ENCODE measurements at regions not wholly inside any gene's neighbourhood (a gene's known extent, or its start where the extent isn't known, plus 50 kb on each side); places are given as distances from the start of the nearest gene placed in this dataset.

GRCh38 chr4:123455360-123455759 lies 58.8 kb downstream of the SPRY1 start:
- DNase-seq (ENCODE audit: low spot score): no peak

GRCh38 chr4:123462007-123462406 lies 65.4 kb downstream of the SPRY1 start:
- no peak for DNase-seq (ENCODE audit: low spot score)

GRCh38 chr4:123463869-123464268 lies 67.3 kb downstream of the SPRY1 start:
- no peak for DNase-seq (ENCODE audit: low spot score)

- DNase-seq (ENCODE audit: low spot score): no peak
Observed at GRCh38 chr4:123465416-123465815, 68.8 kb downstream of the SPRY1 start.

GRCh38 chr4:123466080-123466785 lies 69.6 kb downstream of the SPRY1 start:
- DNase-seq (ENCODE audit: low spot score): no peak

GRCh38 chr4:123468479-123469031 lies 72.0 kb downstream of the SPRY1 start:
- DNase-seq (ENCODE audit: low spot score): no peak

GRCh38 chr4:123469245-123469644 lies 72.7 kb downstream of the SPRY1 start:
- no peak for DNase-seq (ENCODE audit: low spot score)

- DNase-seq (ENCODE audit: low spot score): no peak
Observed at GRCh38 chr4:123469696-123470095, 73.1 kb downstream of the SPRY1 start.

GRCh38 chr4:123470640-123471039 lies 74.0 kb downstream of the SPRY1 start:
- no peak for DNase-seq (ENCODE audit: low spot score)

GRCh38 chr4:123471655-123472369 lies 75.2 kb downstream of the SPRY1 start:
- no peak for DNase-seq (ENCODE audit: low spot score)

GRCh38 chr4:123474817-123475216 lies 78.2 kb downstream of the SPRY1 start:
- no peak for DNase-seq (ENCODE audit: low spot score)

GRCh38 chr4:123476089-123476488 lies 79.5 kb downstream of the SPRY1 start:
- DNase-seq (ENCODE audit: low spot score): no peak

GRCh38 chr4:123477711-123478209 lies 81.2 kb downstream of the SPRY1 start:
- DNase-seq (ENCODE audit: low spot score): no peak

GRCh38 chr4:123478859-123479345 lies 82.3 kb downstream of the SPRY1 start:
- DNase-seq (ENCODE audit: low spot score): no peak

GRCh38 chr4:123479944-123480343 lies 83.3 kb downstream of the SPRY1 start:
- no peak for DNase-seq (ENCODE audit: low spot score)

- DNase-seq (ENCODE audit: low spot score): no peak
Observed at GRCh38 chr4:123480706-123481418, 84.3 kb downstream of the SPRY1 start.

GRCh38 chr4:123481717-123482116 lies 85.1 kb downstream of the SPRY1 start:
- no peak for DNase-seq (ENCODE audit: low spot score)

- DNase-seq (ENCODE audit: low spot score): no peak
Observed at GRCh38 chr4:123484291-123484926, 87.8 kb downstream of the SPRY1 start.

- no peak for DNase-seq (ENCODE audit: low spot score)
Observed at GRCh38 chr4:123485601-123486000, 89.0 kb downstream of the SPRY1 start.

GRCh38 chr4:123488916-123489315 lies 92.3 kb downstream of the SPRY1 start:
- DNase-seq (ENCODE audit: low spot score): peak; percentile 66

GRCh38 chr4:123495530-123495929 lies 98.9 kb downstream of the SPRY1 start:
- peak; percentile 40 for DNase-seq (ENCODE audit: low spot score)

- no peak for DNase-seq (ENCODE audit: low spot score)
Observed at GRCh38 chr4:123496421-123496820, 99.8 kb downstream of the SPRY1 start.
